ENCODE measurements at regions not wholly inside any gene's neighbourhood (a gene's known extent, or its start where the extent isn't known, plus 50 kb on each side); places are given as distances from the start of the nearest gene placed in this dataset.

- no peak for DNase-seq (ENCODE audit: low read depth, low spot score)
Measured at GRCh38 chr10:69740126-69740525, 61.6 kb upstream of the COL13A1 start.

- DNase-seq (ENCODE audit: low read depth, low spot score): no peak
Measured at GRCh38 chr10:69741252-69741651, 60.5 kb upstream of the COL13A1 start.

- no peak for DNase-seq (ENCODE audit: low read depth, low spot score)
Measured at GRCh38 chr10:69741671-69742355, 59.9 kb upstream of the COL13A1 start.

GRCh38 chr10:69742356-69742695 is 59.4 kb upstream of the COL13A1 start:
- no peak for DNase-seq (ENCODE audit: low read depth, low spot score)

- DNase-seq (ENCODE audit: low read depth, low spot score): no peak
Measured at GRCh38 chr10:69742928-69743602, 58.6 kb upstream of the COL13A1 start.

GRCh38 chr10:69744971-69745370 is 56.7 kb upstream of the COL13A1 start:
- DNase-seq (ENCODE audit: low read depth, low spot score): no peak

GRCh38 chr10:69745698-69746097 is 56.0 kb upstream of the COL13A1 start:
- no peak for DNase-seq (ENCODE audit: low read depth, low spot score)

GRCh38 chr10:69747179-69747578 is 54.5 kb upstream of the COL13A1 start:
- DNase-seq (ENCODE audit: low read depth, low spot score): no peak

GRCh38 chr10:69748621-69749020 is 53.1 kb upstream of the COL13A1 start:
- DNase-seq (ENCODE audit: low read depth, low spot score): no peak

GRCh38 chr10:69749178-69750010 is 52.3 kb upstream of the COL13A1 start:
- DNase-seq (ENCODE audit: low read depth, low spot score): no peak

GRCh38 chr10:69750011-69750373 is 51.7 kb upstream of the COL13A1 start:
- no peak for DNase-seq (ENCODE audit: low read depth, low spot score)

- no peak for DNase-seq (ENCODE audit: low read depth, low spot score)
Measured at GRCh38 chr10:69750725-69751124, 51.0 kb upstream of the COL13A1 start.

GRCh38 chr10:69751214-69751613 is 50.5 kb upstream of the COL13A1 start:
- no peak for DNase-seq (ENCODE audit: low read depth, low spot score)
